ENCODE measurements at regions not wholly inside any gene's neighbourhood (a gene's known extent, or its start where the extent isn't known, plus 50 kb on each side); places are given as distances from the start of the nearest gene placed in this dataset.

- TF ChIP-seq ZNF462 (CRISPR knock-in tag; IDR thresholded peaks at IDR 0.05) (no peak), CREB1 (CRISPR knock-in tag; IDR thresholded peaks at IDR 0.05; ENCODE audit: low read depth) (no peak), REST (IDR thresholded peaks at IDR 0.05; ENCODE audit: unreplicated experiment) (no peak), ZNF331 (CRISPR knock-in tag; IDR thresholded peaks at IDR 0.05; ENCODE audit: low read depth) (no peak)
These were observed 86.6 kb upstream of the KCTD7 start (continued) for GRCh38 chr7:66542049-66542448.

- H3K79me2 ChIP-seq (replicated peaks; ENCODE audit: insufficient read depth) = no peaks in the 10 kb centered on the region
- Mint-ChIP-seq H3K36me3 (ENCODE audit: low read depth) (peaks cover 12% of the 10 kb centered on the region), H3K4me3 (no peak overlapping the region), H3K9me3 (no peaks in the 10 kb centered on the region), H3K4me1 (peaks cover 14% of the 10 kb centered on the region), H3K27me3 (ENCODE audit: insufficient read depth, low read depth, poor library complexity) (peaks cover 6% of the 10 kb centered on the region), H3K27ac (peak overlapping the region; percentile 54)
- no peak overlapping the region for H3K27ac ChIP-seq (ENCODE audit: low read depth)
- no peaks in the 10 kb centered on the region for H3K4me1 ChIP-seq (ENCODE audit: insufficient read depth)
- H3K4me3 ChIP-seq = no peak overlapping the region
- DNase-seq (ENCODE audit: low spot score) (no peak), ATAC-seq (peak; percentile 14; the same call in 2 of the 3 replicates)
- H3K27me3 ChIP-seq (ENCODE audit: insufficient read depth) = no peaks in the 10 kb centered on the region
- H3K36me3 ChIP-seq (ENCODE audit: insufficient read depth) = no peaks in the 10 kb centered on the region
- H3K4me2 ChIP-seq = no peak overlapping the region
- H3K9me2 ChIP-seq (ENCODE audit: insufficient read depth) = no peaks in the 10 kb centered on the region
- H2AFZ ChIP-seq = no peak overlapping the region
- H4K20me1 ChIP-seq (replicated peaks; ENCODE audit: insufficient read depth) = no peaks in the 10 kb centered on the region
- H3F3A ChIP-seq (replicated peaks; ENCODE audit: low read depth) = 0 out of 2 replicates have a peak, but pooled peaks cover 7% of the 10 kb centered on the region
- TF ChIP-seq ZNF114 (CRISPR knock-in tag; IDR thresholded peaks at IDR 0.05) (no peak), EZH2phosphoT487 (IDR thresholded peaks at IDR 0.05; ENCODE audit: unreplicated experiment) (no peak), STAT1 (IDR thresholded peaks at IDR 0.05; ENCODE audit: unreplicated experiment) (no peak), ZNF331 (CRISPR knock-in tag; IDR thresholded peaks at IDR 0.05; ENCODE audit: low read depth) (no peak)
These were observed 86.0 kb upstream of the KCTD7 start for GRCh38 chr7:66542528-66543269.
